IPS DF 6.9 (cell line): ENCODE measurements at regions not wholly inside any gene's neighbourhood (a gene's known extent, or its start where the extent isn't known, plus 50 kb on each side); places are given as distances from the start of the nearest gene placed in this dataset.

ENCODE experiments used
- DNase-seq: peaks from one replicate; pipeline ENCODE4 v3.0.0-alpha.2; 2013; ENCODE audit warnings: low read depth, low spot score
- H3K27ac ChIP-seq: one replicate; pipeline ENCODE4 v1.5.1; 2013; ENCODE audit warnings: low read length, control low read depth
- H3K27me3 ChIP-seq: 2 replicates; pipeline ENCODE4 v1.6.1; 2013; ENCODE audit warnings: mild to moderate bottlenecking, low read length; ENCODE audit not compliant: control insufficient read depth, insufficient read depth
- H3K36me3 ChIP-seq: 2 replicates; pipeline ENCODE4 v1.6.1; 2013; ENCODE audit warnings: low read length; ENCODE audit not compliant: control insufficient read depth, insufficient read depth
- H3K4me1 ChIP-seq: 2 replicates; pipeline ENCODE4 v1.6.1; 2013; ENCODE audit warnings: low read length; ENCODE audit not compliant: control insufficient read depth, insufficient read depth
- H3K4me3 ChIP-seq: 2 replicates; pipeline ENCODE4 v1.5.1; 2013; ENCODE audit warnings: mild to moderate bottlenecking, low read length
- H3K9me3 ChIP-seq: 2 replicates; pipeline ENCODE4 v1.6.1; 2013; ENCODE audit warnings: low read length, inconsistent platforms; ENCODE audit not compliant: control insufficient read depth, insufficient read depth
- WGBS: extraction: QIAGEN DNeasy Blood & Tissue Kit; methylation state at CpG from one replicate; pipeline ENCODE4 v1.1.7; 2013; ENCODE audit warnings: mixed read lengths, missing lambda C conversion rate; ENCODE audit not compliant: insufficient read length, insufficient coverage; 5-methylcytosine and 5-hydroxymethylcytosine counted together

DNA sequence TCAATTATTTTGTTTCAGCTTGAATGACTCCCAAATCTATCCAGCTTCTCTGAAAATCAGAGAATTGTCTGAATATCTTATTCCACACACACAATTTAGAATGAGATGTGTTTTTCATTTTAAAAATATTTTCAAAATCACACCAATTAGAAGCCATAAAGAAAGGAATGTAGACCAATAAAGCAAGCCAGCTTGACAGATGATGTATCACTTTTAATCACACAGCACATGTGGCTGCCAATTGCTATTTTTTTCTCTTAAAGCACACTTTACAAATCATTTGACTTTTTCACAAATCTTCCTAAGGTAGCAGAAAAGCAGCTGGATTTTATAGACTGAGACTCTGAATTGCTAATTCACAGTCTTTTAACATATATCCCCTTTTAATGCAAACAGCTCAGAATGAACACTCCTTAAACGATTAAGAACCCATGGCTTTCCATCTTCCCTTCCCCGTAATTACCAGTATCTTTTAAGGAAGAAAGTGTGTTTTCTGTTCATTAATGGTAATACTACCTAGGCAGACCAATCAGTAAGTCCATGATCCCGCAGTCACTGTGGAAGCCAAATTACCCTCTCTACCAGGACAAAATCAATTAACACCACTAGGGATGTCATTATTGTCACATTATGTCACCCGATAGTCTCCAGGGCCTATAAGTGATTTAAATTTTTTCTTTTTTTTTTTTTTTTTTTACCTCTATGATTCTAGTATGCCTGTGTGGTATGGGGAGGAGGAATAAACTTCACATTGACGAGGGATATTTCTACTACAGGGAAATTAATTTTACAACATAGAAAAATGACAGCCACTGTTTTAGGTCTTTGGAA, 250.0 kb upstream of the VEPH1 start:
- Histone ChIP-seq H3K4me3 (no peak overlapping the region), H3K9me3 (no peaks in the 10 kb centered on the region; the same call in 1 of the 2 replicates), H3K4me1 (peaks cover 3% of the 10 kb centered on the region; the same call in 1 of the 2 replicates), H3K36me3 (no peaks in the 10 kb centered on the region), H3K27me3 (no peaks in the 10 kb centered on the region), H3K27ac (no peak overlapping the region)
- DNase-seq, result no peak
- no CpG with 5 or more reads among the region's 5 CpGs for WGBS

- WGBS, result 100% methylated on average over 1 of the region's 3 CpGs
- Histone ChIP-seq H3K4me3 (no peak overlapping the region), H3K4me1 (peaks cover 3% of the 10 kb centered on the region; the same call in 1 of the 2 replicates), H3K9me3 (no peaks in the 10 kb centered on the region; the same call in 1 of the 2 replicates), H3K27me3 (no peaks in the 10 kb centered on the region), H3K36me3 (no peaks in the 10 kb centered on the region), H3K27ac (no peak overlapping the region)
- DNase-seq, result no peak
Measured at GRCh38 chr3:157752554-157752953, 249.3 kb upstream of the VEPH1 start.

GRCh38 chr3:157751386-157751785, 248.2 kb upstream of the VEPH1 start:
- Histone ChIP-seq H3K9me3 (no peaks in the 10 kb centered on the region), H3K27ac (no peak overlapping the region), H3K4me1 (peaks cover 3% of the 10 kb centered on the region; the same call in 1 of the 2 replicates), H3K27me3 (no peaks in the 10 kb centered on the region), H3K4me3 (no peak overlapping the region), H3K36me3 (no peaks in the 10 kb centered on the region)
- DNase-seq, result no peak
- WGBS, result no CpG with 5 or more reads among the region's 1 CpG

DNA sequence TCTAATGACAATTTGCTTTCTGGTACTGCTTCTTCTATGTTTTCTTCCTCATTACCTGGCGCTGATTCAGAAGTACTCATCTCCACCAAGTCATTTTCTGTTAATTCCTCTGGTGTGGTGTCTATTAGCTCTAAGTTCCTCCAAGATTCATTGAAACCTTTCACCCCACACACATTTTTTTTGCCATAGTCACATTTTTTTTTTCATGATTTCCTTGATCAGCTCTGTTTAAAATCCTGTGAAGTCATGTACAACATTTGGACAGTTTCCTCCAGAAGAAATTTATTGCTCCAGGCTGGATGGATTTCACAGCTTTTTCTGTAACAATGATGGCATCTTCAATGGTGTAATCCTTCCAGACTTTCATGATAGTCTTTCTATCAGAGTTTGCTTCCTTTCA, 243.2 kb upstream of the VEPH1 start:
- Histone ChIP-seq H3K4me3 (no peak overlapping the region), H3K4me1 (no peaks in the 10 kb centered on the region), H3K9me3 (no peaks in the 10 kb centered on the region), H3K36me3 (no peaks in the 10 kb centered on the region), H3K27me3 (no peaks in the 10 kb centered on the region), H3K27ac (no peak overlapping the region)
- WGBS, result no CpG with 5 or more reads among the region's 1 CpG
- no peak for DNase-seq

DNA sequence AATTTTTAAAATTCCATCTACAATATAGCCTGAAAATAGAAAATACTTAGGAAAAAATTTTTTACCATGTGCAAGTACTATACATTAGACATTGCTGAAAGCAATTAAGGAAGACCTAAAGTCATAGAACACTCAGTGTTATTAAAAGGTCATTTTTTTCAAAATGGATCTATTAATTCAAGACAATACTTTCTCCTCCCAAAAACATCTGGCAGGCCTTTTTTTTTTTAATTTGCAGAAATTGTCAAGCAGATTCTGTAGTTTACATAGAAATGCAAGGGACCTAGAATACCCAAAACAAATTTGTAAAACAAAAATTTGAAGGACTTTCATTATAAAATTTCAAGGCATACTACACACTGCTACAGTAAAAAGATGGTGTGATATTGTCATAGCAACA, 238.4 kb upstream of the VEPH1 start:
- no peak for DNase-seq
- H3K36me3 ChIP-seq, result no peaks in the 10 kb centered on the region
- no peak overlapping the region for H3K27ac ChIP-seq
- H3K27me3 ChIP-seq, result no peaks in the 10 kb centered on the region
- H3K4me3 ChIP-seq, result no peak overlapping the region
- H3K4me1 ChIP-seq, result no peaks in the 10 kb centered on the region
- H3K9me3 ChIP-seq, result no peaks in the 10 kb centered on the region

GRCh38 chr3:157738441-157738840, 235.2 kb upstream of the VEPH1 start:
- H3K36me3 ChIP-seq, result no peaks in the 10 kb centered on the region
- no peak overlapping the region for H3K27ac ChIP-seq
- no peak for DNase-seq
- H3K9me3 ChIP-seq, result no peaks in the 10 kb centered on the region
- WGBS, result no CpG with 5 or more reads among the region's 5 CpGs
- H3K4me1 ChIP-seq, result no peaks in the 10 kb centered on the region
- no peaks in the 10 kb centered on the region for H3K27me3 ChIP-seq
- H3K4me3 ChIP-seq, result no peak overlapping the region

- H3K36me3 ChIP-seq, result no peaks in the 10 kb centered on the region
- H3K27me3 ChIP-seq, result no peaks in the 10 kb centered on the region
- DNase-seq, result no peak
- WGBS, result no CpG with 5 or more reads among the region's 4 CpGs
- H3K9me3 ChIP-seq, result no peaks in the 10 kb centered on the region
- no peaks in the 10 kb centered on the region for H3K4me1 ChIP-seq
- H3K4me3 ChIP-seq, result no peak overlapping the region
- H3K27ac ChIP-seq, result no peak overlapping the region
Measured at GRCh38 chr3:157718800-157719199, 215.6 kb upstream of the VEPH1 start.

DNA sequence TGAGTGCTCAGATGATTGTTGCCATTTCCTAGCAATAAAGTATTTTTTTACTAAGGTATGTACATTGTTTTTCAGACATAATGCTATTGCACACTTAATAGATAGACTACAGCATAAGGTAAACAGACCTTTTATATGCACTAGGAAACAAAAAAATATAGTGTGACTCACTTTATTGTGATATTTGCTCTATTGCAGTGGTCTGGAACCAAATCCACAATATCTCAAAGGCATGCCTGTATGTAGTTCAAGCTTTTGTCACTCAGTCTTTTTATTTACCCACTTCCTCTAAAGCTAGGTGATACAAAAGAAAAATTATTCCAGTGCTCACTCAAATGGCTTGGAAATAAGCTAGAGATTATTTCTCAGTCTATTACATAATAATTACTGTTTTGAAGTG, 209.9 kb upstream of the VEPH1 start:
- DNase-seq, result no peak
- Histone ChIP-seq H3K4me1 (no peaks in the 10 kb centered on the region), H3K36me3 (no peaks in the 10 kb centered on the region), H3K27me3 (no peaks in the 10 kb centered on the region), H3K27ac (no peak overlapping the region), H3K4me3 (no peak overlapping the region), H3K9me3 (no peaks in the 10 kb centered on the region)

- Histone ChIP-seq H3K4me1 (no peaks in the 10 kb centered on the region), H3K36me3 (no peaks in the 10 kb centered on the region), H3K27ac (no peak overlapping the region), H3K27me3 (no peaks in the 10 kb centered on the region), H3K9me3 (no peaks in the 10 kb centered on the region), H3K4me3 (no peak overlapping the region)
- no peak for DNase-seq
- WGBS, result no CpG with 5 or more reads among the region's 2 CpGs
Measured at GRCh38 chr3:157705258-157705657, 202.0 kb upstream of the VEPH1 start.

DNA sequence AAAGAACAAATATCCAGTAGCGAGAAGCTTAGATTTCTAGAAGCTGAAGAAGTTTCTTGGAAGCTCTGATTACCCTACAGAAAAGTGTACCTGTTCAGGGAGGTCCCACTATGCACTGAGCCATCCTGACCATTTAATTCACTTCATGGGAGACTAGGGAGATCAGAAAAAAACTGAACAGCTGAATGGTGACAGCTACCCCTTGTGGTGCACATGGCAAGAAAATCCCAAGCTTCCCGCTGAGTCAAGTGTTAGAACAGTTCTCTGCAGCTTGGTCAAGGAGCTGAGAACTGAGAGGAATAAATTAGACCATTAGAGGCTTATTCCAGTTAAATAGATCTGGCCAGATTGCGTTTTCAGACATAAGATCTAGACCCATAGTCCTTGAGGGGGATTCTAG, 197.2 kb upstream of the VEPH1 start:
- no peaks in the 10 kb centered on the region for H3K4me1 ChIP-seq
- no peak for DNase-seq
- no CpG with 5 or more reads among the region's 3 CpGs for WGBS

DNA sequence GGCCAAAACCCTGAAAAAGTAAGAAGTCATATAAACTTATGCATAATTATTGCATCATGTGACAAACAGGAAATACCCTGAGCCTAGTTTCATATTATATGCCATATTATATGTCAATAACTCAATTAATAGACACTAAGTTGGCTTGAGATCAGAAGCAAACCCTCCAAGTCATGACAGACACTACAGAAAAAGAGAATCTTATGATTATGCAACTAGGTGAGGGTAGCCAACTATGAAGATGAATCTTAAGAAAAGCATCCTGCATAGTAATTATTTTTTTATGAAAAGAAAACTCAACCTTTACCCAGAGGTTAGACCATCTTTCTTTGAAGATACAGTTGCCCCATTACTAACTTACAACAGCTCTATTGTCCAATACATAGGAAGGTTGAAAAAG, 192.4 kb upstream of the VEPH1 start:
- Histone ChIP-seq H3K27ac (no peak overlapping the region), H3K4me3 (no peak overlapping the region), H3K36me3 (no peaks in the 10 kb centered on the region), H3K4me1 (no peaks in the 10 kb centered on the region), H3K27me3 (no peaks in the 10 kb centered on the region), H3K9me3 (no peaks in the 10 kb centered on the region)
- no peak for DNase-seq

More for the DNA sequence above, 197.2 kb upstream of the VEPH1 start:
- no peaks in the 10 kb centered on the region for H3K36me3 ChIP-seq
- H3K4me3 ChIP-seq, result no peak overlapping the region
- no peak overlapping the region for H3K27ac ChIP-seq
- no peaks in the 10 kb centered on the region for H3K9me3 ChIP-seq
- H3K27me3 ChIP-seq, result no peaks in the 10 kb centered on the region
